HG03159 (cell line): ENCODE measurements at regions not wholly inside any gene's neighbourhood (a gene's known extent, or its start where the extent isn't known, plus 50 kb on each side); places are given as distances from the start of the nearest gene placed in this dataset.

Experiments used
- ATAC-seq: cut with Tn5 transposase; IDR thresholded peaks from one replicate; pipeline ENCODE4 v1.9.1; 2021; ENCODE audit warnings: mild to moderate bottlenecking, moderate library complexity; ENCODE audit not compliant: unreplicated experiment

- ATAC-seq: no peak
These were observed 230.0 kb upstream of the PARD3B start for GRCh38 chr2:204315236-204315662.

- ATAC-seq: no peak
These were observed 227.6 kb upstream of the PARD3B start for GRCh38 chr2:204317640-204318039.

GRCh38 chr2:204321027-204321800, 224.1 kb upstream of the PARD3B start:
- ATAC-seq: no peak

- no peak for ATAC-seq
These were observed 223.1 kb upstream of the PARD3B start for GRCh38 chr2:204321910-204322751.

GRCh38 chr2:204325468-204325867, 219.8 kb upstream of the PARD3B start:
- ATAC-seq: peak; percentile 91

- no peak for ATAC-seq
These were observed 216.9 kb upstream of the PARD3B start for GRCh38 chr2:204328373-204328772.

- ATAC-seq: no peak
These were observed 216.3 kb upstream of the PARD3B start for GRCh38 chr2:204329016-204329415.

- no peak for ATAC-seq
These were observed 215.7 kb upstream of the PARD3B start for GRCh38 chr2:204329532-204329931.

GRCh38 chr2:204331180-204331579, 214.1 kb upstream of the PARD3B start:
- ATAC-seq: no peak

- no peak for ATAC-seq
These were observed 213.3 kb upstream of the PARD3B start for GRCh38 chr2:204331988-204332387.

GRCh38 chr2:204332706-204333105, 212.6 kb upstream of the PARD3B start:
- no peak for ATAC-seq

GRCh38 chr2:204333861-204334260, 211.4 kb upstream of the PARD3B start:
- no peak for ATAC-seq

- no peak for ATAC-seq
These were observed 209.7 kb upstream of the PARD3B start for GRCh38 chr2:204335451-204336058.

- no peak for ATAC-seq
These were observed 209.0 kb upstream of the PARD3B start for GRCh38 chr2:204336153-204336744.

GRCh38 chr2:204337638-204338037, 207.6 kb upstream of the PARD3B start:
- ATAC-seq: no peak

GRCh38 chr2:204339212-204339715, 206.0 kb upstream of the PARD3B start:
- ATAC-seq: no peak

GRCh38 chr2:204340511-204340910, 204.8 kb upstream of the PARD3B start:
- ATAC-seq: no peak

GRCh38 chr2:204341887-204342276, 203.4 kb upstream of the PARD3B start:
- no peak for ATAC-seq

GRCh38 chr2:204343685-204344084, 201.6 kb upstream of the PARD3B start:
- no peak for ATAC-seq

- ATAC-seq: no peak
These were observed 201.2 kb upstream of the PARD3B start for GRCh38 chr2:204344119-204344518.

- no peak for ATAC-seq
These were observed 198.4 kb upstream of the PARD3B start for GRCh38 chr2:204346906-204347305.
